SK-N-SH treated with all-trans-retinoic acid at 6 μM for 48 hours (cell line): ENCODE measurements at regions not wholly inside any gene's neighbourhood (a gene's known extent, or its start where the extent isn't known, plus 50 kb on each side); places are given as distances from the start of the nearest gene placed in this dataset.

Source experiments
- CSDC2 ChIP-seq: fragments of 250-450 bp; sonication (Bioruptor Pico); IDR thresholded peaks from 2 replicates; pipeline ENCODE4 v1.5.0; 2020; ENCODE audit warnings: mild to moderate bottlenecking, moderate library complexity
- OSR1 ChIP-seq: fragments of 250-450 bp; sonication (Bioruptor Pico); IDR thresholded peaks from 2 replicates; pipeline ENCODE4 v1.8.0; 2022; ENCODE audit warnings: moderate library complexity, mild to moderate bottlenecking, inconsistent platforms
- ZFP3 ChIP-seq: fragments of 250-450 bp; sonication (Bioruptor Pico); IDR thresholded peaks from 2 replicates; pipeline ENCODE4 v1.5.0; 2020; ENCODE audit warnings: mild to moderate bottlenecking, moderate library complexity
- ZFP30 ChIP-seq: fragments of 450-650 bp; formaldehyde crosslinking; IDR thresholded peaks from 2 replicates; pipeline ENCODE4 v1.5.0; 2022; ENCODE audit warnings: mild to moderate bottlenecking, moderate library complexity
- ZNF70 ChIP-seq: fragments of 450-650 bp; formaldehyde crosslinking; IDR thresholded peaks from 2 replicates; pipeline ENCODE4 v1.5.0; 2020; ENCODE audit warnings: mild to moderate bottlenecking, moderate library complexity
- ZNF8 ChIP-seq: fragments of 450-650 bp; formaldehyde crosslinking; IDR thresholded peaks from 2 replicates; pipeline ENCODE4 v1.5.0; 2020; ENCODE audit warnings: mild to moderate bottlenecking, moderate library complexity
- TF ChIP-seq, protein P1 (sequence below): fragments of 250-450 bp; sonication (Bioruptor Pico); IDR thresholded peaks from 2 replicates; pipeline ENCODE4 v1.5.1; 2020; ENCODE audit warnings: low read depth, mild to moderate bottlenecking, moderate library complexity
- TF ChIP-seq, protein P2 (sequence below): fragments of 250-450 bp; sonication (Bioruptor Pico); IDR thresholded peaks from 2 replicates; pipeline ENCODE4 v1.8.0; 2020; ENCODE audit warnings: mild to moderate bottlenecking, moderate library complexity, borderline replicate concordance
- TF ChIP-seq, protein P3 (sequence below): fragments of 250-450 bp; sonication (Bioruptor Pico); IDR thresholded peaks from 2 replicates; pipeline ENCODE4 v1.5.1; 2021; ENCODE audit warnings: mild to moderate bottlenecking, moderate library complexity

DNA sequence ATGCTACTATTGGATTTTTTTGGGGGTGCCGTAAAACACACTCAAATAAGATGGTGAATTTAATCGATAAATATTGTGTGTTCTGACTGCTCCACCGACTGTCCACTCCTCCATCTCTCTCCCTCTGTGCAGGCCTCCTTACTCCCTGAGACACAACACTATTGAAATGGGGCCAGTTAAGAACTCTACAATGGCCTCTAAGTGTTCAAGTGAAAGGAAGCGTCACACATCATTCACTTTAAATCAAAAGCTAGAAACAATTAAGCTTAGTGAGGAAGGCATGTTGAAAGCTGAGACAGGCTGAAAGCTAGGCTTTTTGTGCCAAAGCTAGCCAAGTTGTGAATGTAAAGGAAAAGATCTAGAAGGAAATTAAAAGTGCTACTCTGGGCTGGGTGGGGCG, 156.7 kb downstream of the CTTN start:
- TF ChIP-seq, protein P1, sequence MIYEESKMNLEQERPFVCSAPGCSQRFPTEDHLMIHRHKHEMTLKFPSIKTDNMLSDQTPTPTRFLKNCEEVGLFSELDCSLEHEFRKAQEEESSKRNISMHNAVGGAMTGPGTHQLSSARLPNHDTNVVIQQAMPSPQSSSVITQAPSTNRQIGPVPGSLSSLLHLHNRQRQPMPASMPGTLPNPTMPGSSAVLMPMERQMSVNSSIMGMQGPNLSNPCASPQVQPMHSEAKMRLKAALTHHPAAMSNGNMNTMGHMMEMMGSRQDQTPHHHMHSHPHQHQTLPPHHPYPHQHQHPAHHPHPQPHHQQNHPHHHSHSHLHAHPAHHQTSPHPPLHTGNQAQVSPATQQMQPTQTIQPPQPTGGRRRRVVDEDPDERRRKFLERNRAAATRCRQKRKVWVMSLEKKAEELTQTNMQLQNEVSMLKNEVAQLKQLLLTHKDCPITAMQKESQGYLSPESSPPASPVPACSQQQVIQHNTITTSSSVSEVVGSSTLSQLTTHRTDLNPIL (CRISPR knock-in tag), result no peak
- TF ChIP-seq ZFP30 (CRISPR knock-in tag) (no peak), ZNF8 (CRISPR knock-in tag) (no peak), OSR1 (CRISPR knock-in tag) (no peak), ZFP3 (CRISPR knock-in tag) (no peak), ZNF70 (CRISPR knock-in tag) (no peak), CSDC2 (CRISPR knock-in tag) (no peak)
- TF ChIP-seq, protein P2, sequence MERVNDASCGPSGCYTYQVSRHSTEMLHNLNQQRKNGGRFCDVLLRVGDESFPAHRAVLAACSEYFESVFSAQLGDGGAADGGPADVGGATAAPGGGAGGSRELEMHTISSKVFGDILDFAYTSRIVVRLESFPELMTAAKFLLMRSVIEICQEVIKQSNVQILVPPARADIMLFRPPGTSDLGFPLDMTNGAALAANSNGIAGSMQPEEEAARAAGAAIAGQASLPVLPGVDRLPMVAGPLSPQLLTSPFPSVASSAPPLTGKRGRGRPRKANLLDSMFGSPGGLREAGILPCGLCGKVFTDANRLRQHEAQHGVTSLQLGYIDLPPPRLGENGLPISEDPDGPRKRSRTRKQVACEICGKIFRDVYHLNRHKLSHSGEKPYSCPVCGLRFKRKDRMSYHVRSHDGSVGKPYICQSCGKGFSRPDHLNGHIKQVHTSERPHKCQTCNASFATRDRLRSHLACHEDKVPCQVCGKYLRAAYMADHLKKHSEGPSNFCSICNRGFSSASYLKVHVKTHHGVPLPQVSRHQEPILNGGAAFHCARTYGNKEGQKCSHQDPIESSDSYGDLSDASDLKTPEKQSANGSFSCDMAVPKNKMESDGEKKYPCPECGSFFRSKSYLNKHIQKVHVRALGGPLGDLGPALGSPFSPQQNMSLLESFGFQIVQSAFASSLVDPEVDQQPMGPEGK (CRISPR knock-in tag), result no peak
- TF ChIP-seq, protein P3, sequence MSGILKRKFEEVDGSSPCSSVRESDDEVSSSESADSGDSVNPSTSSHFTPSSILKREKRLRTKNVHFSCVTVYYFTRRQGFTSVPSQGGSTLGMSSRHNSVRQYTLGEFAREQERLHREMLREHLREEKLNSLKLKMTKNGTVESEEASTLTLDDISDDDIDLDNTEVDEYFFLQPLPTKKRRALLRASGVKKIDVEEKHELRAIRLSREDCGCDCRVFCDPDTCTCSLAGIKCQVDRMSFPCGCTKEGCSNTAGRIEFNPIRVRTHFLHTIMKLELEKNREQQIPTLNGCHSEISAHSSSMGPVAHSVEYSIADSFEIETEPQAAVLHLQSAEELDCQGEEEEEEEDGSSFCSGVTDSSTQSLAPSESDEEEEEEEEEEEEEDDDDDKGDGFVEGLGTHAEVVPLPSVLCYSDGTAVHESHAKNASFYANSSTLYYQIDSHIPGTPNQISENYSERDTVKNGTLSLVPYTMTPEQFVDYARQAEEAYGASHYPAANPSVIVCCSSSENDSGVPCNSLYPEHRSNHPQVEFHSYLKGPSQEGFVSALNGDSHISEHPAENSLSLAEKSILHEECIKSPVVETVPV, result no peak
